ENCODE measurements at regions not wholly inside any gene's neighbourhood (a gene's known extent, or its start where the extent isn't known, plus 50 kb on each side); places are given as distances from the start of the nearest gene placed in this dataset.

DNA sequence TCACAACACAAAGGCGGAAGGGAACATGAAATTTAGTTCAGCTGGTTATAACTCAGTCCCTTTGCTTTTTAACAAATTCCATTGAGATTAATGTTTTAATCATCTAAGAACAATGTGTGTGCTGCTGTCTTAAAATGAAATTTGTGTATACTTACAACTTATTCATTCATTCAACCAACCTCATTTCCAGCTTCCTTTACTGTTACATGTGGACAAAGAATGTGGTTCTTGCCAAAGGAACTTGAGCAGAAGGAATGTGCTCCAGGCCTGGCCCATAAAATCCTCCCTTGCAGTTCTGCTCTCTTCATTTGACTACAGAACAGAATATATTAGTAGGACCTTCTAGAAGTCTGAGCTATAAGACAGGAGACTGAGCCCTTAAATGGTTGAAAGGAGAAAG, 176.8 kb upstream of the GLRA2 start:
- ATAC-seq = no peak
- TF ChIP-seq, protein P1, sequence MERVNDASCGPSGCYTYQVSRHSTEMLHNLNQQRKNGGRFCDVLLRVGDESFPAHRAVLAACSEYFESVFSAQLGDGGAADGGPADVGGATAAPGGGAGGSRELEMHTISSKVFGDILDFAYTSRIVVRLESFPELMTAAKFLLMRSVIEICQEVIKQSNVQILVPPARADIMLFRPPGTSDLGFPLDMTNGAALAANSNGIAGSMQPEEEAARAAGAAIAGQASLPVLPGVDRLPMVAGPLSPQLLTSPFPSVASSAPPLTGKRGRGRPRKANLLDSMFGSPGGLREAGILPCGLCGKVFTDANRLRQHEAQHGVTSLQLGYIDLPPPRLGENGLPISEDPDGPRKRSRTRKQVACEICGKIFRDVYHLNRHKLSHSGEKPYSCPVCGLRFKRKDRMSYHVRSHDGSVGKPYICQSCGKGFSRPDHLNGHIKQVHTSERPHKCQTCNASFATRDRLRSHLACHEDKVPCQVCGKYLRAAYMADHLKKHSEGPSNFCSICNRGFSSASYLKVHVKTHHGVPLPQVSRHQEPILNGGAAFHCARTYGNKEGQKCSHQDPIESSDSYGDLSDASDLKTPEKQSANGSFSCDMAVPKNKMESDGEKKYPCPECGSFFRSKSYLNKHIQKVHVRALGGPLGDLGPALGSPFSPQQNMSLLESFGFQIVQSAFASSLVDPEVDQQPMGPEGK (CRISPR knock-in tag; IDR thresholded peaks at IDR 0.05; ENCODE audit: borderline replicate concordance) = no peak
- TF ChIP-seq, protein P2, sequence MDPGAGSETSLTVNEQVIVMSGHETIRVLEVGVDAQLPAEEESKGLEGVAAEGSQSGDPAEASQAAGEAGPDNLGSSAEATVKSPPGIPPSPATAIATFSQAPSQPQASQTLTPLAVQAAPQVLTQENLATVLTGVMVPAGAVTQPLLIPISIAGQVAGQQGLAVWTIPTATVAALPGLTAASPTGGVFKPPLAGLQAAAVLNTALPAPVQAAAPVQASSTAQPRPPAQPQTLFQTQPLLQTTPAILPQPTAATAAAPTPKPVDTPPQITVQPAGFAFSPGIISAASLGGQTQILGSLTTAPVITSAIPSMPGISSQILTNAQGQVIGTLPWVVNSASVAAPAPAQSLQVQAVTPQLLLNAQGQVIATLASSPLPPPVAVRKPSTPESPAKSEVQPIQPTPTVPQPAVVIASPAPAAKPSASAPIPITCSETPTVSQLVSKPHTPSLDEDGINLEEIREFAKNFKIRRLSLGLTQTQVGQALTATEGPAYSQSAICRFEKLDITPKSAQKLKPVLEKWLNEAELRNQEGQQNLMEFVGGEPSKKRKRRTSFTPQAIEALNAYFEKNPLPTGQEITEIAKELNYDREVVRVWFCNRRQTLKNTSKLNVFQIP (CRISPR knock-in tag; IDR thresholded peaks at IDR 0.05; ENCODE audit: borderline replicate concordance, low read depth) = no peak
- TF ChIP-seq RARB (CRISPR knock-in tag; IDR thresholded peaks at IDR 0.05) (no peak), ZNF8 (CRISPR knock-in tag; IDR thresholded peaks at IDR 0.05) (no peak), ZC3H10 (CRISPR knock-in tag; IDR thresholded peaks at IDR 0.05) (no peak), BACH2 (CRISPR knock-in tag; IDR thresholded peaks at IDR 0.05; ENCODE audit: borderline replicate concordance) (no peak)
- TF ChIP-seq, protein P3, sequence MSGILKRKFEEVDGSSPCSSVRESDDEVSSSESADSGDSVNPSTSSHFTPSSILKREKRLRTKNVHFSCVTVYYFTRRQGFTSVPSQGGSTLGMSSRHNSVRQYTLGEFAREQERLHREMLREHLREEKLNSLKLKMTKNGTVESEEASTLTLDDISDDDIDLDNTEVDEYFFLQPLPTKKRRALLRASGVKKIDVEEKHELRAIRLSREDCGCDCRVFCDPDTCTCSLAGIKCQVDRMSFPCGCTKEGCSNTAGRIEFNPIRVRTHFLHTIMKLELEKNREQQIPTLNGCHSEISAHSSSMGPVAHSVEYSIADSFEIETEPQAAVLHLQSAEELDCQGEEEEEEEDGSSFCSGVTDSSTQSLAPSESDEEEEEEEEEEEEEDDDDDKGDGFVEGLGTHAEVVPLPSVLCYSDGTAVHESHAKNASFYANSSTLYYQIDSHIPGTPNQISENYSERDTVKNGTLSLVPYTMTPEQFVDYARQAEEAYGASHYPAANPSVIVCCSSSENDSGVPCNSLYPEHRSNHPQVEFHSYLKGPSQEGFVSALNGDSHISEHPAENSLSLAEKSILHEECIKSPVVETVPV (CRISPR knock-in tag; IDR thresholded peaks at IDR 0.05) = no peak

DNA sequence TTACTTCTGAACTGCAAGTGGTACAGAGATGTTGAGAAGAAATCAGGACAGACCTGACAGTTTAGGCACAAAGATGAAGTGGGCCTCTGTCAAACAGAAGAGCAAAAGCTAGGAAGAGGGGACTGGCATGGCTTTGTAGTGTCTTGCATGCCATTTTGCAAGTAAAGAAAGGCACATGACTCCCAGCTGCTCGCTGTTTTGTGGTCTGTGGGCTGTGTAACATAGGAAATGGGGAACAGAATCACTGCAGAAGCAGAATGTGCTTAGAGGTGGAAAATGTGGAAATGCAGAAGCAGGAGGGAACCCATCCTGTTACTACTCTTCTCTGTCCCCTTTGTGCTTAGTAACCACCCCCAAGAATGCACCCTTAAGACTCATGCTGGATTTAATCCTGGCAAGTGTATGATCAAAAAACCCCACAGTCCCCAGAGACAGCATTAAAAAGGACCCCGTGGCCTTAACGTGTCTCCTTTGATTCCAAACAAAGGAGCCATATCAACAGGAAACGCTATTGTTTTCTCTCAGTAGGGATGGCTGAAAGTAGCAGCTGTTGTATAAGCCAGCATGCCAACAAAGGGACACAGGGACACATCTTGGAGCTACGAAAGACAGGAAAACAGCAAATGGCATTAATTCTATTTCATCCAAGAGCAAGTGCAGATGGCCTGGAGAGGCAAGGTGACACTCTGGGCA, 177.6 kb upstream of the GLRA2 start:
- ATAC-seq = no peak
- no peak for TF ChIP-seq RARB (CRISPR knock-in tag; IDR thresholded peaks at IDR 0.05)
- no peak for TF ChIP-seq TOX (CRISPR knock-in tag; IDR thresholded peaks at IDR 0.05; ENCODE audit: borderline replicate concordance)
- TF ChIP-seq OSR1 (CRISPR knock-in tag; IDR thresholded peaks at IDR 0.05) = no peak
- no peak for TF ChIP-seq PPARA (CRISPR knock-in tag; IDR thresholded peaks at IDR 0.05; ENCODE audit: borderline replicate concordance)
- no peak for TF ChIP-seq GLIS3 (CRISPR knock-in tag; IDR thresholded peaks at IDR 0.05)
- TF ChIP-seq, protein P1 (CRISPR knock-in tag; IDR thresholded peaks at IDR 0.05; ENCODE audit: borderline replicate concordance) = no peak
- no peak for TF ChIP-seq BACH2 (CRISPR knock-in tag; IDR thresholded peaks at IDR 0.05; ENCODE audit: borderline replicate concordance)
- no peak for TF ChIP-seq CSDC2 (CRISPR knock-in tag; IDR thresholded peaks at IDR 0.05)

DNA sequence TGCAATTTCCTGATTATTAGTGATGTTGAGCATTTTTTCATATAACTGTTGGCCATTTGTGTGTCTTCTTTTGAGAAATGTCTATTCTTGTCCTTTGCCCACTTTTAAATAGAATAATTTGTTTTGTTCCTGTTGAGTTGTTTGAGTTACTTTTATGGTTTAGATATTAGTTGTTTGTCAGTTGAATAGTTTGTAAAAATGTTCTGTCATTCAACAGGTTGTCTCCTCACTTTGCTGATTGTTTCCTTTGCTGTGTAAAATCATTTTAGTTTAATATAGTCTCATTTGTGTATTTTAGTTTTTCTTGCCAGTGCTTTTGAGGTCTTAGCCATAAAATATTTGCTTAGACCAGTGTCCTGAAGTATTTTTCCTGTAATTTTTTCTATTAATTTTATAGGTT, 181.8 kb upstream of the GLRA2 start:
- ATAC-seq = no peak
- TF ChIP-seq, protein P1 (CRISPR knock-in tag; IDR thresholded peaks at IDR 0.05; ENCODE audit: borderline replicate concordance) = no peak
- TF ChIP-seq TOX (CRISPR knock-in tag; IDR thresholded peaks at IDR 0.05; ENCODE audit: borderline replicate concordance) = no peak

DNA sequence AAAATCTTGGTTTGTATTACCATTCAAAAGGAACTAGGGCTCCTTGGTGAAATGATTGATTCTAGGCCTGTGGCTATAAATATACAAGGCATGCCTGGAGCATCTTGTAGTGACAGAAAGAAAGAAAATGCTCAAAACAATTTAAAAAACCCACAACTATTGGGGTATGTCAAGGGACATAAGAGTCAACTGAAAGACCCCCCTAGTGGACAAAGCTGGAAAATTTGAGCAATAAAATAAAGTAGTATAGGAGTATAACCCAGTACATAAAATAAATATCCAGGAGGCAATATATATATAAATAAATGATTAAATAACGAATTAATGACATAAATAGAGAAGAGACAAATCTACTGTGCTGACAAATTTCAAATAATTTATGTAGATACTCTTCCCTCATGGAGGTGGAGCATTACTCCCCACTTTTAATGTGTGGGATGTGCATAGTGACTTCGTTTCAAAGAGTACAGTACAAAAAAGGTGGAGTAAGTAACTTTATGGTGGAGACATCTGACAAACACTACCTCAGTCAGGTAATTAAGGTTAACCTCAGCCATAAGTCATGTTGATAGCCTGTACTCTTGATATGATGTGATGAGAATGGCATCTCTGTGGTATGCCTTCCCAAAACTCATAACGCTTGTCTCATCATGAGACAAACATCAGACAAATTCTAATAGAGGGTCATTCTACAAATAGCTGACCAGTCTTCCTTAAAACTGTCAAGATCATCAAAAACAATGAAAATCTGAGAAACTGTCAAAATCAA, 185.0 kb upstream of the GLRA2 start:
- ATAC-seq = no peak
- TF ChIP-seq ZNF70 (CRISPR knock-in tag; IDR thresholded peaks at IDR 0.05) = no peak
- no peak for TF ChIP-seq ZFP30 (CRISPR knock-in tag; IDR thresholded peaks at IDR 0.05)
- TF ChIP-seq SNAI2 (CRISPR knock-in tag; IDR thresholded peaks at IDR 0.05) = no peak
- TF ChIP-seq OSR1 (CRISPR knock-in tag; IDR thresholded peaks at IDR 0.05) = no peak
- no peak for TF ChIP-seq ZNF8 (CRISPR knock-in tag; IDR thresholded peaks at IDR 0.05)
- no peak for TF ChIP-seq PPARA (CRISPR knock-in tag; IDR thresholded peaks at IDR 0.05; ENCODE audit: borderline replicate concordance)
- no peak for TF ChIP-seq BACH2 (CRISPR knock-in tag; IDR thresholded peaks at IDR 0.05; ENCODE audit: borderline replicate concordance)
- no peak for TF ChIP-seq CSDC2 (CRISPR knock-in tag; IDR thresholded peaks at IDR 0.05)
- TF ChIP-seq ARNTL (CRISPR knock-in tag; IDR thresholded peaks at IDR 0.05; ENCODE audit: borderline replicate concordance, low read depth) = no peak
- TF ChIP-seq ZFP3 (CRISPR knock-in tag; IDR thresholded peaks at IDR 0.05) = no peak
- no peak for TF ChIP-seq RARB (CRISPR knock-in tag; IDR thresholded peaks at IDR 0.05)
- no peak for TF ChIP-seq TOX (CRISPR knock-in tag; IDR thresholded peaks at IDR 0.05; ENCODE audit: borderline replicate concordance)
- TF ChIP-seq, protein P3 (CRISPR knock-in tag; IDR thresholded peaks at IDR 0.05) = no peak
